GM12878 (cell line): ENCODE measurements at regions not wholly inside any gene's neighbourhood (a gene's known extent, or its start where the extent isn't known, plus 50 kb on each side); places are given as distances from the start of the nearest gene placed in this dataset.

Experiments
- ATAC-seq: fragments of 200-7000 bp; cut with Tn5 transposase; 3 replicates; pipeline ENCODE4 v1.9.1; 2020; ENCODE audit warnings: mild to moderate bottlenecking, moderate library complexity
- BruUV-seq: library from RNA; stranded (reverse); fragments of 400-500 nt; replicated peaks from 2 replicates; lab custom pipeline; 2021; lab: Mats Ljungman, UMichigan
- CTCF ChIA-PET: fragments of 300-600 bp; sonication (Branson Sonifier 250); formaldehyde crosslinking; extraction: SDS; loops from one replicate; lab custom pipeline; 2021; ENCODE audit warnings: inconsistent platforms; lab: Yijun Ruan, JAX
- POLR2A ChIA-PET: fragments of 350-600 bp; formaldehyde crosslinking; extraction: SDS; loops from one replicate; lab custom pipeline; 2021; ENCODE audit warnings: inconsistent platforms; lab: Charles Lee
- RAD21 ChIA-PET: fragments of 300-600 bp; sonication (Branson Sonifier 250); formaldehyde crosslinking; loops from one replicate; lab custom pipeline; 2023; ENCODE audit warnings: antibody characterized with exemption; ENCODE audit not compliant: unreplicated experiment; lab: Charles Lee
- SMC1A ChIA-PET: fragments of 300-600 bp; sonication (Branson Sonifier 250); formaldehyde crosslinking; loops from one replicate; lab custom pipeline; 2023; ENCODE audit not compliant: unreplicated experiment, uncharacterized antibody; lab: Charles Lee
- DNase-seq: peaks from one replicate; pipeline ENCODE4 v3.0.0-alpha.2; 2011; ENCODE audit warnings: low read depth, low spot score
- FAIRE-seq: peaks from 3 replicates; lab custom pipeline; 2011; peaks lifted over from hg19 to GRCh38; lab: Jason Lieb, UNC
- H2AFZ ChIP-seq: 2 replicates; pipeline ENCODE4 v1.6.0; 2011; ENCODE audit warnings: low read depth, low read length, control low read depth; ENCODE audit not compliant: control insufficient read depth
- H3K27ac ChIP-seq: 2 replicates; pipeline ENCODE4 v1.5.1; 2011; ENCODE audit warnings: control low read depth; ENCODE audit not compliant: control insufficient read depth, insufficient read depth
- H3K27me3 ChIP-seq, 2 experiments: replicated peaks in 1 of 2; 2 replicates each; pipeline versions ENCODE4 v1.6.0 to v1.6.1; 2011; ENCODE audit warnings: low read length in 1 of 2; ENCODE audit not compliant: control insufficient read depth in 2 of 2, insufficient read depth in 2 of 2
- H3K36me3 ChIP-seq, 2 experiments: 2 replicates each; pipeline ENCODE4 v1.5.1; 2011; ENCODE audit warnings: low read length in 1 of 2; ENCODE audit not compliant: control insufficient read depth in 2 of 2, insufficient read depth in 2 of 2
- H3K4me1 ChIP-seq: 2 replicates; pipeline ENCODE4 v1.6.1; 2011; ENCODE audit warnings: mild to moderate bottlenecking, low read length, moderate library complexity, mixed read lengths; ENCODE audit not compliant: control insufficient read depth, insufficient read depth
- H3K4me2 ChIP-seq: 2 replicates; pipeline ENCODE4 v1.6.0; 2011; ENCODE audit warnings: control low read depth; ENCODE audit not compliant: control insufficient read depth, insufficient read depth
- H3K4me3 ChIP-seq: fragments of 200-600 bp; sonication (generic); 2 replicates; pipeline ENCODE4 v1.5.1; 2016
- H3K79me2 ChIP-seq: 2 replicates; pipeline ENCODE4 v1.6.0; 2011; ENCODE audit warnings: low read length; ENCODE audit not compliant: control insufficient read depth, insufficient read depth
- H3K9ac ChIP-seq: 2 replicates; pipeline ENCODE4 v1.8.0; 2011; ENCODE audit warnings: low read length, control low read depth, mixed read lengths; ENCODE audit not compliant: control insufficient read depth, insufficient read depth
- H3K9me3 ChIP-seq: replicated peaks from 3 replicates; pipeline ENCODE4 v1.5.1; 2011; ENCODE audit warnings: mild to moderate bottlenecking, low read length; ENCODE audit not compliant: control insufficient read depth, insufficient read depth
- H4K20me1 ChIP-seq: 2 replicates; pipeline ENCODE4 v1.6.0; 2011; ENCODE audit not compliant: control insufficient read depth, insufficient read depth
- CREB1 ChIP-seq: IDR thresholded peaks from 2 replicates; pipeline ENCODE4 v1.6.1; 2012; ENCODE audit warnings: low read depth, mild to moderate bottlenecking, inconsistent platforms
- CREM ChIP-seq: IDR thresholded peaks from 2 replicates; pipeline ENCODE4 v1.6.1; 2014; ENCODE audit warnings: antibody characterized with exemption, low read depth
- ETV6 ChIP-seq, 2 experiments: fragments of 450-650 bp in 1 of 2; IDR thresholded peaks in 1 of 2; conservative IDR thresholded peaks in 1 of 2; 2 replicates each; pipeline ENCODE4 v1.6.1; 2014; ENCODE audit warnings: antibody characterized with exemption in 1 of 2, borderline replicate concordance in 1 of 2, low read depth in 1 of 2, mild to moderate bottlenecking in 1 of 2, moderate library complexity in 1 of 2
- IKZF2 ChIP-seq, 2 experiments: fragments of 450-650 bp; IDR thresholded peaks; 2 replicates each; pipeline ENCODE4 v1.6.1; 2017; ENCODE audit warnings: mild to moderate bottlenecking in 2 of 2, moderate library complexity in 2 of 2
- MYB ChIP-seq: fragments of 150-350 bp; IDR thresholded peaks from 2 replicates; pipeline ENCODE4 v1.6.1; 2014; ENCODE audit warnings: mild to moderate bottlenecking, low read depth, low read length, borderline replicate concordance
- RELA ChIP-seq: fragments of 450-650 bp; IDR thresholded peaks from 2 replicates; pipeline ENCODE4 v1.8.0; 2014; ENCODE audit warnings: borderline replicate concordance; ENCODE audit not compliant: partially characterized antibody
- WRNIP1 ChIP-seq: IDR thresholded peaks from 2 replicates; pipeline ENCODE4 v1.6.1; 2011; ENCODE audit warnings: low read depth, low read length, improper control_type of control experiment, borderline replicate concordance
- ZNF274 ChIP-seq: IDR thresholded peaks from one replicate; pipeline ENCODE4 v1.8.0; 2011; ENCODE audit not compliant: insufficient read length, insufficient read depth
- WGBS: methylation state at CpG from one replicate; pipeline ENCODE4 v1.1.6; 2016; ENCODE audit warnings: low lambda C conversion rate; ENCODE audit not compliant: insufficient replicate concordance, insufficient coverage; ENCODE audit errors: missing lambda C conversion rate; 5-methylcytosine and 5-hydroxymethylcytosine counted together
- in situ Hi-C: fragments of 300-500 bp; cut with MboI; formaldehyde crosslinking; loops from 9 replicates; pipeline ENCODE4 v1.14.3; 2018; ENCODE audit warnings: mixed read lengths
- intact Hi-C: fragments of 100-400 bp; cut with micrococcal nuclease; formaldehyde crosslinking; loops from one replicate; pipeline ENCODE4 v1.14.2; 2022; ENCODE audit not compliant: unreplicated experiment
- TF ChIP-seq, protein P1 (sequence below): IDR thresholded peaks from 2 replicates; pipeline ENCODE4 v1.6.1; 2011; ENCODE audit warnings: low read depth, low read length, improper control_type of control experiment, borderline replicate concordance

- ATAC-seq (no peak), DNase-seq (no peak), FAIRE-seq (no peak)
- Histone ChIP-seq H3K27ac (no peak overlapping the region), H3K27me3 (no peaks in the 10 kb centered on the region; a peak in 1 of 4 replicates), H3K9me3 (no peaks in the 10 kb centered on the region), H3K36me3 (no peaks in the 10 kb centered on the region), H3K4me1 (no peaks in the 10 kb centered on the region), H2AFZ (no peak overlapping the region), H3K4me2 (no peak overlapping the region), H3K79me2 (no peaks in the 10 kb centered on the region), H4K20me1 (no peaks in the 10 kb centered on the region), H3K4me3 (no peak overlapping the region), H3K9ac (no peak overlapping the region)
- RAD21 ChIA-PET = no interaction called here
- intact Hi-C loops (no loop called here), in situ Hi-C loops (no loop called here)
- BruUV-seq = no TSS peak
- WGBS = 11% methylated on average over 5 of the region's 5 CpGs
- TF ChIP-seq ZNF274 (no peak), MYB (no peak), WRNIP1 (no peak), CREB1 (no peak), ETV6 (conservative IDR thresholded peaks at IDR 0.05 in 1 of 2, IDR thresholded peaks at IDR 0.05 in 1 of 2; ENCODE audit: borderline replicate concordance in 1 of 2, low read depth in 1 of 2) (no peak), RELA (no peak), IKZF2 (IDR thresholded peaks at IDR 0.05) (no peak), CREM (no peak)
- TF ChIP-seq, protein P1, sequence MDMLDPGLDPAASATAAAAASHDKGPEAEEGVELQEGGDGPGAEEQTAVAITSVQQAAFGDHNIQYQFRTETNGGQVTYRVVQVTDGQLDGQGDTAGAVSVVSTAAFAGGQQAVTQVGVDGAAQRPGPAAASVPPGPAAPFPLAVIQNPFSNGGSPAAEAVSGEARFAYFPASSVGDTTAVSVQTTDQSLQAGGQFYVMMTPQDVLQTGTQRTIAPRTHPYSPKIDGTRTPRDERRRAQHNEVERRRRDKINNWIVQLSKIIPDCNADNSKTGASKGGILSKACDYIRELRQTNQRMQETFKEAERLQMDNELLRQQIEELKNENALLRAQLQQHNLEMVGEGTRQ = no peak
- CTCF ChIA-PET = no interaction called here
- SMC1A ChIA-PET = no interaction called here
- POLR2A ChIA-PET = no interaction called here
These were observed 165.3 kb upstream of the GAS1 start for GRCh38 chr9:87112656-87113055.
